ENCODE measurements at regions not wholly inside any gene's neighbourhood (a gene's known extent, or its start where the extent isn't known, plus 50 kb on each side); places are given as distances from the start of the nearest gene placed in this dataset.

- no peak for DNase-seq (ENCODE audit: extremely low read depth in 1 of 11, low read depth in 9 of 11, low spot score in 4 of 11)
These were observed 201.0 kb upstream of the UBE2E2 start for GRCh38 chr3:23002151-23002550.

GRCh38 chr3:23002836-23003732 is 200.0 kb upstream of the UBE2E2 start:
- peak in 2 of 11 donors; percentile 20 to 43 for DNase-seq (ENCODE audit: extremely low read depth in 1 of 11, low read depth in 9 of 11, low spot score in 4 of 11)

- DNase-seq (ENCODE audit: extremely low read depth in 1 of 11, low read depth in 9 of 11, low spot score in 4 of 11) = no peak
These were observed 199.4 kb upstream of the UBE2E2 start for GRCh38 chr3:23003733-23004046.

- no peak for DNase-seq (ENCODE audit: extremely low read depth in 1 of 11, low read depth in 9 of 11, low spot score in 4 of 11)
These were observed 198.2 kb upstream of the UBE2E2 start for GRCh38 chr3:23004971-23005370.

GRCh38 chr3:23017801-23018200 is 185.3 kb upstream of the UBE2E2 start:
- no peak for DNase-seq (ENCODE audit: extremely low read depth in 1 of 11, low read depth in 9 of 11, low spot score in 4 of 11)

GRCh38 chr3:23019596-23020300 is 183.4 kb upstream of the UBE2E2 start:
- no peak for DNase-seq (ENCODE audit: extremely low read depth in 1 of 11, low read depth in 9 of 11, low spot score in 4 of 11)

- no peak for DNase-seq (ENCODE audit: extremely low read depth in 1 of 11, low read depth in 9 of 11, low spot score in 4 of 11)
These were observed 174.8 kb upstream of the UBE2E2 start for GRCh38 chr3:23028294-23028693.

GRCh38 chr3:23029001-23029400 is 174.1 kb upstream of the UBE2E2 start:
- DNase-seq (ENCODE audit: extremely low read depth in 1 of 11, low read depth in 9 of 11, low spot score in 4 of 11) = no peak

GRCh38 chr3:23035927-23036640 is 167.0 kb upstream of the UBE2E2 start:
- no peak for DNase-seq (ENCODE audit: extremely low read depth in 1 of 11, low read depth in 9 of 11, low spot score in 4 of 11)

GRCh38 chr3:23036728-23037127 is 166.4 kb upstream of the UBE2E2 start:
- no peak for DNase-seq (ENCODE audit: extremely low read depth in 1 of 11, low read depth in 9 of 11, low spot score in 4 of 11)

- DNase-seq (ENCODE audit: extremely low read depth in 1 of 11, low read depth in 9 of 11, low spot score in 4 of 11) = no peak
These were observed 164.7 kb upstream of the UBE2E2 start for GRCh38 chr3:23038471-23038870.

GRCh38 chr3:23041918-23042696 is 161.0 kb upstream of the UBE2E2 start:
- DNase-seq (ENCODE audit: extremely low read depth in 1 of 11, low read depth in 9 of 11, low spot score in 4 of 11) = no peak

GRCh38 chr3:23044463-23044862 is 158.7 kb upstream of the UBE2E2 start:
- no peak for DNase-seq (ENCODE audit: extremely low read depth in 1 of 11, low read depth in 9 of 11, low spot score in 4 of 11)

GRCh38 chr3:23046536-23046935 is 156.6 kb upstream of the UBE2E2 start:
- DNase-seq (ENCODE audit: extremely low read depth in 1 of 11, low read depth in 9 of 11, low spot score in 4 of 11) = no peak

GRCh38 chr3:23051240-23052140 is 151.6 kb upstream of the UBE2E2 start:
- no peak for DNase-seq (ENCODE audit: extremely low read depth in 1 of 11, low read depth in 9 of 11, low spot score in 4 of 11)

GRCh38 chr3:23052208-23052607 is 150.9 kb upstream of the UBE2E2 start:
- DNase-seq (ENCODE audit: extremely low read depth in 1 of 11, low read depth in 9 of 11, low spot score in 4 of 11) = no peak

GRCh38 chr3:23052620-23053019 is 150.5 kb upstream of the UBE2E2 start:
- no peak for DNase-seq (ENCODE audit: extremely low read depth in 1 of 11, low read depth in 9 of 11, low spot score in 4 of 11)

GRCh38 chr3:23055733-23056376 is 147.3 kb upstream of the UBE2E2 start:
- DNase-seq (ENCODE audit: extremely low read depth in 1 of 11, low read depth in 9 of 11, low spot score in 4 of 11) = no peak
